Esophagus muscularis mucosa (tissue), 4 donors: ENCODE measurements at regions not wholly inside any gene's neighbourhood (a gene's known extent, or its start where the extent isn't known, plus 50 kb on each side); places are given as distances from the start of the nearest gene placed in this dataset.

Experiments
- EP300 ChIP-seq: sonication (generic); formaldehyde crosslinking; IDR thresholded peaks from one replicate; pipeline ENCODE4 v1.6.1; 2017; ENCODE audit warnings: antibody characterized with exemption
- POLR2A ChIP-seq: fragments of 450-650 bp; IDR thresholded peaks from one replicate; pipeline ENCODE4 v1.6.1; 2017; ENCODE audit warnings: antibody characterized with exemption, moderate library complexity, mild to moderate bottlenecking, low read depth
- POLR2AphosphoS5 ChIP-seq, 2 donors: sonication (generic); formaldehyde crosslinking; IDR thresholded peaks; one replicate each; pipeline ENCODE4 v1.6.1; 2017; ENCODE audit warnings: antibody characterized with exemption in 2 of 2
- TF ChIP-seq, protein P1 (sequence below), 3 experiments: fragments of 200-600 bp in 2 of 3; fragments of 450-650 bp in 1 of 3; sonication (generic) in 2 of 3; IDR thresholded peaks; one replicate each; pipeline ENCODE4 v1.5.1; 2017 to 2019; ENCODE audit warnings: antibody characterized with exemption in 3 of 3, mild to moderate bottlenecking in 2 of 3, moderate library complexity in 1 of 3

DNA sequence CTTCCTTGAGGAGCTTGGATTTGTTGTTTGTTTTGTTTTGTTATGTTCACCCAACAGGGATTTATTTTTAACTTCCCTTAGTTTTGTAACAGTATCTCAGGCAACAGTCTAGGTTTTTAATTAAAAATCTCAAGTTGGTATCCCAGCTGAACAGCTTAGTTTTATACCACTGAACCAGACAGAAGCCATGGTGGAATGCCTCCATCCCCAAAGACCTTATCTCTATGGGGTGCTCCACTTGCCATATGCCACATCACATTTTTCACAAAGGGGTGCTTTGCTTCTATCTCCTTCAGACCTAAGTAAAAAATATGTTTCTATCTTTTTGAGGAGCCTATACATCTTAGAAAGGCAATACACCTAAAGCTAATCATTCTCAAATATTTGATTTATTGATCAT, 715.8 kb upstream of the KIF2B start:
- TF ChIP-seq EP300 (no peak), POLR2A (no peak), POLR2AphosphoS5 (IDR thresholded peaks at IDR 0.05) (no peak)
- TF ChIP-seq, protein P1, sequence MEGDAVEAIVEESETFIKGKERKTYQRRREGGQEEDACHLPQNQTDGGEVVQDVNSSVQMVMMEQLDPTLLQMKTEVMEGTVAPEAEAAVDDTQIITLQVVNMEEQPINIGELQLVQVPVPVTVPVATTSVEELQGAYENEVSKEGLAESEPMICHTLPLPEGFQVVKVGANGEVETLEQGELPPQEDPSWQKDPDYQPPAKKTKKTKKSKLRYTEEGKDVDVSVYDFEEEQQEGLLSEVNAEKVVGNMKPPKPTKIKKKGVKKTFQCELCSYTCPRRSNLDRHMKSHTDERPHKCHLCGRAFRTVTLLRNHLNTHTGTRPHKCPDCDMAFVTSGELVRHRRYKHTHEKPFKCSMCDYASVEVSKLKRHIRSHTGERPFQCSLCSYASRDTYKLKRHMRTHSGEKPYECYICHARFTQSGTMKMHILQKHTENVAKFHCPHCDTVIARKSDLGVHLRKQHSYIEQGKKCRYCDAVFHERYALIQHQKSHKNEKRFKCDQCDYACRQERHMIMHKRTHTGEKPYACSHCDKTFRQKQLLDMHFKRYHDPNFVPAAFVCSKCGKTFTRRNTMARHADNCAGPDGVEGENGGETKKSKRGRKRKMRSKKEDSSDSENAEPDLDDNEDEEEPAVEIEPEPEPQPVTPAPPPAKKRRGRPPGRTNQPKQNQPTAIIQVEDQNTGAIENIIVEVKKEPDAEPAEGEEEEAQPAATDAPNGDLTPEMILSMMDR (IDR thresholded peaks at IDR 0.05), result no peak
